Suprapubic skin (tissue), 4 donors: ENCODE measurements at regions not wholly inside any gene's neighbourhood (a gene's known extent, or its start where the extent isn't known, plus 50 kb on each side); places are given as distances from the start of the nearest gene placed in this dataset.
"Not testable (repeated sequence)": the region's sequence is repeated elsewhere in the genome, so short reads cannot be mapped to it uniquely, and the experiment has no call there.

ENCODE experiments used
- DNase-seq, 2 donors: peaks; one replicate each; pipeline ENCODE4 v3.0.0-alpha.2; 2019; ENCODE audit warnings: low spot score in 2 of 2
- H3K27ac ChIP-seq: fragments of 200-600 bp; sonication (generic); one replicate; pipeline ENCODE4 v1.5.1; 2019
- H3K27me3 ChIP-seq: fragments of 200-600 bp; sonication (generic); one replicate; pipeline ENCODE4 v1.5.1; 2019
- H3K36me3 ChIP-seq: fragments of 200-600 bp; sonication (generic); one replicate; pipeline ENCODE4 v1.5.1; 2019
- H3K4me1 ChIP-seq: fragments of 200-600 bp; sonication (generic); one replicate; pipeline ENCODE4 v1.5.1; 2019
- H3K4me3 ChIP-seq: fragments of 200-600 bp; sonication (generic); one replicate; pipeline ENCODE4 v1.5.1; 2019; ENCODE audit warnings: mild to moderate bottlenecking
- H3K9me3 ChIP-seq: fragments of 200-600 bp; sonication (generic); one replicate; pipeline ENCODE4 v1.5.1; 2019
- EP300 ChIP-seq: sonication (generic); formaldehyde crosslinking; IDR thresholded peaks from one replicate; pipeline ENCODE4 v1.6.1; 2017; ENCODE audit warnings: antibody characterized with exemption
- POLR2A ChIP-seq, 2 donors: fragments of 450-650 bp; IDR thresholded peaks; one replicate each; pipeline ENCODE4 v1.6.1; 2017; ENCODE audit warnings: antibody characterized with exemption in 2 of 2, mild to moderate bottlenecking in 2 of 2, moderate library complexity in 2 of 2
- POLR2AphosphoS5 ChIP-seq, 3 donors: sonication (generic); formaldehyde crosslinking; IDR thresholded peaks; one replicate each; pipeline ENCODE4 v1.6.1; 2017; ENCODE audit warnings: antibody characterized with exemption in 3 of 3
- WGBS: methylation state at CpG from one replicate; pipeline ENCODE4 v1.1.5; 2018; 5-methylcytosine and 5-hydroxymethylcytosine counted together
- TF ChIP-seq, protein P1 (sequence below), 2 donors: fragments of 200-600 bp in 1 of 2; fragments of 450-650 bp in 1 of 2; sonication (generic) in 1 of 2; IDR thresholded peaks; one replicate each; pipeline ENCODE4 v1.5.1; 2016 to 2019; ENCODE audit warnings: antibody characterized with exemption in 2 of 2, mild to moderate bottlenecking in 1 of 2, moderate library complexity in 1 of 2

DNA sequence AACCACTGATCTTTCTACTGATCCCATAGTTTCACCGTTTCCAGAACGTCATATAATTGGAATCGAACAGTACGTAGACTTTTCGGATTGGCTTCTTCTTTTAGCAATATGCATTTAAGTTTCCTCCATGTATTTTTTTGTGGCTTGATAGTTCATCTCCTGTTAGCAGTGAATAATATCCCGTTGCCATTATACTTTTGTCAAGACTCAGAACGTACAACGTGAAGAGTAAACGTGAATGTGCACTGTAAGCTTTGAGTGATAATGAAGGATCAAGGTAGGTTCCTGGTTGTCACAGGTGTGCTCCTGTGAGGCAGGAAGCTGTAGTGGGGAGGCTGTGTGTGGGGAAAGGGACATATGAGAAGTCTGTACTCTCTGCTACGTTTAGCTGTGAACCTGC is 1463.7 kb downstream of the FOXD4L5 start:
- 72% methylated on average over 10 of the region's 10 CpGs for WGBS
- not testable (repeated sequence) for H3K9me3 ChIP-seq, H3K27ac ChIP-seq, DNase-seq, H3K36me3 ChIP-seq, H3K4me3 ChIP-seq, H3K4me1 ChIP-seq
- H3K27me3 ChIP-seq: peaks cover 11% of the 10 kb centered on the region

DNA sequence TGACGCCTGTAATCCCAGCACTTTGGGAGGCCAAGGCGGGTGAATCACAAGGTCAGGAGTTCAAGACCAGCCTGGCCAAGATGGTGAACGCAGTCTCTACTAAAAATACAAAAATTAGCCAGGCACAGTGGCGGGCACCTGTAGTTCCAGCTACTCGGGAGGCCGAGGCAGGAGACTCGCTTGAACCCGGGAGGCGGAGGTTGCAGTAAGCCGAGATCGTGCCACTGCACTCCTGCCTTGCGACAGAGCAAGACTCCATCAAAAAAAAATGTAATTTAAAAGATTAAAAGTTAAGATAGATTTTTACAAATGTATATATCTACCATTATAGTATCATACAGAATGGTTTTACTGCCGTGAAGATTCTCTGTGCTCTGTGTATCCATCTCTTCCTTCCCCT is 1464.1 kb downstream of the FOXD4L5 start:
- DNase-seq, H3K4me1 ChIP-seq, H3K9me3 ChIP-seq, H3K27ac ChIP-seq, H3K4me3 ChIP-seq, H3K36me3 ChIP-seq: not testable (repeated sequence)
- 74% methylated on average over 13 of the region's 13 CpGs for WGBS
- peaks cover 11% of the 10 kb centered on the region for H3K27me3 ChIP-seq

DNA sequence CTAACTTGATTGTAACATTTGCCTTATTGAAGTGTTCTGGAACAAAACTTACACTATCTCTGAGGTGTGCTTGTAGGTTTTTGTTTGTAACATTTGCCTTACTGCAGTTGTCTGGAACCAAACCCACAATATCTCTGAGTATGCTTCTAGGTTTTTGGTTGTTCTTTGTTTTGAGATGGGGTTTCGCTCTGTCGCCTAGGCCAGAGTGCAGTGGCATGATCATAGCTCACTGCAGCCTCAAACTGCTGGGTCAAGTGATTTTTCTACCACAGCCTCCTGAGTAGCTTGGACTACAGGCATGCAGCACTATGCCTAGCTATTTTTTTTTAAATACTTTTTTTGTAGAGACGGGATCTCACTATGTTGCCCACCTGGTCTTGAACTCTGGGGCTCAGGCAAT is 1464.6 kb downstream of the FOXD4L5 start:
- DNase-seq, H3K4me1 ChIP-seq, H3K9me3 ChIP-seq, H3K27ac ChIP-seq, H3K4me3 ChIP-seq, H3K36me3 ChIP-seq: not testable (repeated sequence)
- peaks cover 12% of the 10 kb centered on the region for H3K27me3 ChIP-seq
- WGBS: 84% methylated on average over 3 of the region's 3 CpGs

DNA sequence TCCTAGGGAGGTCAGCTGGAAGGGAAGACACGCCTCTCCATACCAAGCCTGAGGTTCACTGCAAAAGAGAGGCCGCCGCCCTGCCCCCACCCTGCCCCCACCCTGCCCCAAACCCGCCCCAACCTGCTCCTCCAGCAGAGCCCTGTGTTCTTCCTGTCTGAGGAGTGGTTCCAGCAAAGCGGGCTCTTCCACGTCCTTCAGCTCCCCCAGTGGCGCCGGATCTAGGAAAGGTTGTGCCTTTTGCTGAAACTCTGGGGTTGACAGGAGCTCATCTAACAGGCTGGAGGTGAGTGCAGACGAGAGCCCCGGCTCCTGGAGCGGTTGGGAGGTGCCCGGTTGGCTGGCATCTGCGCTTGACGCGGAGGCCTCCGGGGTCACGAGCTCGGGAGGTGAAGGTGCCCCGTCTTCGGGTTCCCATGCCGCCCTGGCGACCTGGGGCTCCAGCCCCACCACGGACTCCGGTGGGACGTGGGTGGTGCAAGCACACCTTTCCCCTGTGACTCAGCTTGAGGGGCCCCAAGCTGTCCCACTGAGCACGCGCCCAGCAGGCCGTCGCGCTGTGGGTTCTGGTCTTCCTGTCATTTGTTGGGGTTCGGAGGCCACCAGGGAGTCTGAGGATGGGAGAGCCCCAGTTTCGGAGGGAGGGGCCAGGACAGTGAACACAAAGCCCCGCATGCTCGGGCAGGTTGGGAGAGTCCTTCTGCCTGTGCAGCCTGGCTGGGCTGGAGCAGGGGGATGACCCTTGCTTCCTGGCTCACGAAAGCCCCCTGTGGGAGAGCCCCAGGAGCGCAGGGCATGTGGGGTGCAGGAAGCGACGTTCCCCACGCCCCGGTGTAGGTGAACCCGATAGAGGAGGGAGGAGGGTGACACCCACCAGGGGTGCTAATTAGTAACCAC is 1467.1 kb downstream of the FOXD4L5 start:
- 35% methylated on average over 39 of the region's 41 CpGs for WGBS
- H3K9me3 ChIP-seq: peaks cover 8% of the 10 kb centered on the region

DNA sequence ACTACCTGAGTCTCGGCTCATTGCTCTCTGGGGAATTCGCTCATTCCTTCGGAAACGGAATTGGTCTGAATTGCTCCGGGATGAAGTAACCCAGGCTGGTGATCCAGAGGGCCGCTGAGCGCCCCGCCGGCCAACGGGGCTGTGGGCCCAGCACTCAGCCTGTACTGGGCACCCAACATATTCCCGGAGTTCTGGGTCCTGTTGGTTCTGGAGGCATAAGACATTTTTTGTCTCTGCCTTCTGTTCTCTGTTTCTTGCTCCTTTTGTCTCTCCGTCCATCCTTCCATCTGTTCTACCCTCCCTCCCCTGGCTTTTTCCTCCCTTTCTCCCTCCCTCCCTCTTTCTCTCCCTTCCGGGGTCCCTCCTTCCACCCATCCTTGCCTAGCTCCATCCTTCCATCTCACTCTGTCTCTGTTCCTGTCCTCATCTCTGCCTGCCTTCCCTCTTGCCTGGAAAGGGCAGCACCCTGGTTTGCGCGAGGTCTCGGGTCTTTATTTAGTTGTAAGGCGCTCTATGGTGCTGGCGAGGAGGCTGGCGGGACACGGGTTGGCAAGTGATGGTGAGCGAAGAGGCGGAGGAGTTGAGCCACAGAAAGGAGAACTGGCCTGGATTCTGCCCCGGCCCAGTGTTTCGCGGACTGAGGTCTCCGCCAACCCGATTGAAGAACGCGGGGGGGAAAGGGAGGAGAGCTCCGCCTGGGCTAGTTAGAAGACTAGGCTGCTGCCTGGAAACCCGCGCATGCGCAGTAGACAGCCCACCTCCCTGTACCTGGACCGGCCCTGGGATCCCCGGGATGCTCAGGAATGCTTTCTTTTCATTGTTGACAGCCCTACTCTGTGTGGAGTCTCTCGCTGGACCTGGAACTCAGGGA is 1468.0 kb downstream of the FOXD4L5 start:
- peak; percentile 89 to 94 for DNase-seq
- Histone ChIP-seq H3K9me3 (peaks cover 8% of the 10 kb centered on the region), H3K27ac (no peak overlapping the region), H3K27me3 (peaks cover 29% of the 10 kb centered on the region), H3K4me3 (peak overlapping the region; percentile 37), H3K36me3 (no peaks in the 10 kb centered on the region), H3K4me1 (peaks cover 6% of the 10 kb centered on the region)
- WGBS: 28% methylated on average over 36 of the region's 36 CpGs
- no peak for TF ChIP-seq POLR2AphosphoS5 (IDR thresholded peaks at IDR 0.05)
- TF ChIP-seq, protein P1, sequence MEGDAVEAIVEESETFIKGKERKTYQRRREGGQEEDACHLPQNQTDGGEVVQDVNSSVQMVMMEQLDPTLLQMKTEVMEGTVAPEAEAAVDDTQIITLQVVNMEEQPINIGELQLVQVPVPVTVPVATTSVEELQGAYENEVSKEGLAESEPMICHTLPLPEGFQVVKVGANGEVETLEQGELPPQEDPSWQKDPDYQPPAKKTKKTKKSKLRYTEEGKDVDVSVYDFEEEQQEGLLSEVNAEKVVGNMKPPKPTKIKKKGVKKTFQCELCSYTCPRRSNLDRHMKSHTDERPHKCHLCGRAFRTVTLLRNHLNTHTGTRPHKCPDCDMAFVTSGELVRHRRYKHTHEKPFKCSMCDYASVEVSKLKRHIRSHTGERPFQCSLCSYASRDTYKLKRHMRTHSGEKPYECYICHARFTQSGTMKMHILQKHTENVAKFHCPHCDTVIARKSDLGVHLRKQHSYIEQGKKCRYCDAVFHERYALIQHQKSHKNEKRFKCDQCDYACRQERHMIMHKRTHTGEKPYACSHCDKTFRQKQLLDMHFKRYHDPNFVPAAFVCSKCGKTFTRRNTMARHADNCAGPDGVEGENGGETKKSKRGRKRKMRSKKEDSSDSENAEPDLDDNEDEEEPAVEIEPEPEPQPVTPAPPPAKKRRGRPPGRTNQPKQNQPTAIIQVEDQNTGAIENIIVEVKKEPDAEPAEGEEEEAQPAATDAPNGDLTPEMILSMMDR (IDR thresholded peaks at IDR 0.05): no peak
- TF ChIP-seq EP300: no peak
- TF ChIP-seq POLR2A (IDR thresholded peaks at IDR 0.05): no peak

More for the DNA sequence above, 1467.1 kb downstream of the FOXD4L5 start:
- no peak for TF ChIP-seq EP300
- H3K4me3 ChIP-seq: peak overlapping the region; percentile 37
- peak overlapping the region; percentile 45 for H3K27ac ChIP-seq
- H3K27me3 ChIP-seq: peaks cover 27% of the 10 kb centered on the region
- H3K4me1 ChIP-seq: peaks cover 6% of the 10 kb centered on the region
- DNase-seq: peak; percentile 89 to 94
- no peaks in the 10 kb centered on the region for H3K36me3 ChIP-seq

DNA sequence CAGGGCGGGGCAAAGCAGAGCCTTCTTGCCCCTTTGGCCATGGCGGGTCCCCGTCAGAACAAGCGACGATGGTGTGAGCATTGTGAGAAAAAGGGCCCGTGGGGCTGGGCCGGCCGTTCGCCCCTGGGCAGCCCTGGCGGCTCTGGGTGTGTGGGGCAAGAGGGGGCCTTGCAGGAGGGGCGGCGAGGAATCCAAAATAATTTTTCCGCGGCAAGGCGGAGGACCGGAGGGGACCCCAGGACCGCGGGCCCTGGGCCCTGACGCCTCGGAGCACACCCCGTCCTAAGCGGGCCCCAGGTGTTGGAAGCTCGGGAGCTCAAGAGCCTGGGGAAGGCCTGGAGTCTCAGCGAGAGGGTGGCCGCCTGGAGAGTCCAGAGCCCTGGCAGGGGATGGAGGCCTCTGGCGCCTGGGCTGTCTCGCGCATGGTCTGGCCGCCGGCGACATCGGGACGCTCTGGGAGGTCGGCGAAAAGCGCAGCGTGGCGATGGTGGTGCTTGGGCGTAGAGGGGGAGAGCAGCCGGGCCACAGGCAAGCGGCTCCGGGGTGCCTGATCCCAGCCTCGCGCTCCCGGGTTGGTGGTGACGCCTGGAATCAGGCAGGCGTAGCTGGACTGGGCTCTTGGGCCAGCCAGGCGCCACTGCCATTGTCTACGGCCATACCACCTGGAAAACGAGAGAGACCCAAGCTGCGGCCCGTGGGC is 1469.9 kb downstream of the FOXD4L5 start:
- 63% methylated on average over 11 of the region's 52 CpGs for WGBS
- H3K27ac ChIP-seq, H3K4me3 ChIP-seq, H3K9me3 ChIP-seq, H3K36me3 ChIP-seq, DNase-seq, H3K4me1 ChIP-seq: not testable (repeated sequence)
- peaks cover 29% of the 10 kb centered on the region for H3K27me3 ChIP-seq

DNA sequence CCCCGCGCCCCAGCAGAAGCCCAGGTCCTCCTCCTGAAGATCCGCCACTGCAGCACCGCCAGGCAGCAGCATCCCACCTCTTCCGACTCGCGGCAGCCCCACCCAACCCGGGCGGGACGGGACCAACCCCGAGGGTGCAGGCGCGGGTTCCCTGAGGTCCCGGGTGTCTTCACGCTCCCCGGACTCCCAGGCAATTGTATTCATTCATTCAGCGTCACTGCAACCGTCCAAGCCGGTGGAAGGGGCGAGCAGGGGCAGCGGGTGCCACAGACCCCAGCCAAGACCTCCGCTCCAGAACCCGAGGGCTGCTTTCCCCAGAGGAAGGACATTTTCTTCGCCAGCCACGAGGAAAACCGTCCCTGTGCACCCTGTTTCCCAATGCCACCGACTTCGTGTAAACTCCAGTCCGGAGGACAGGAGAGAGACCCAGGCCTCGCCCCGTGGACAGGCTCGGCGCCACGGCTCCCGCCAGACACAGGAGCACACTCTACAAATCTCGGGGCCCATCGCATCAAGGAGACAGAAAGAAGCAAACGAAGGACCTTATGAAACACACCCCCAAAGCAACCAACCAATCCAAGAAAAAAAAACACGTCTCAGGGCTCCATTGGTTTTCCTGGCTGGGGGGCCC is 1471.5 kb downstream of the FOXD4L5 start:
- not testable (repeated sequence) for H3K27ac ChIP-seq, DNase-seq, H3K36me3 ChIP-seq, H3K4me1 ChIP-seq, H3K9me3 ChIP-seq
- Histone ChIP-seq H3K4me3 (peak overlapping the region; percentile 18), H3K27me3 (peaks cover 29% of the 10 kb centered on the region)
- 69% methylated on average over 19 of the region's 39 CpGs for WGBS

DNA sequence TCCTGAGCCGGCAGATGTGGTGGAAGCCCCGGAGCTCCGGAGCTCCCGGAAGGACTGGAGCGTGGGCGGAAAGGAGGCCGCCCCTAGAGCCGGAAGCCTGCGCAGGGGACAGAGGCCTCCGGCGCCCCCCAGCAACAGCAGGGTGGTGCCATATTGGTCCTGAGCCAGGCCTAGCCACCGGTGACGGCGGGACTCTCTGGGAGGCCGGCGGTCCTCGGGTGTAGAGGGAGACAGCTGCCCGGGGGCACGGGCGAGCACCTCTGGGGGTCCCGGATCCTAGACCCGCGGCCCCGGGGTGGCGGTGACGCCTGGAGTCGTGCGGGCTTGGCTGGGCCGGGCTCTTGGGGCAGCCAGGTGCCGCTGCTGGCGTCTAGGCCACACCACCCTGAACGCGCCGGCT is 1472.2 kb downstream of the FOXD4L5 start:
- not testable (repeated sequence) for H3K4me1 ChIP-seq, H3K9me3 ChIP-seq, H3K27ac ChIP-seq, H3K36me3 ChIP-seq, DNase-seq, H3K4me3 ChIP-seq
- H3K27me3 ChIP-seq: peaks cover 26% of the 10 kb centered on the region
- WGBS: 61% methylated on average over 17 of the region's 34 CpGs

DNA sequence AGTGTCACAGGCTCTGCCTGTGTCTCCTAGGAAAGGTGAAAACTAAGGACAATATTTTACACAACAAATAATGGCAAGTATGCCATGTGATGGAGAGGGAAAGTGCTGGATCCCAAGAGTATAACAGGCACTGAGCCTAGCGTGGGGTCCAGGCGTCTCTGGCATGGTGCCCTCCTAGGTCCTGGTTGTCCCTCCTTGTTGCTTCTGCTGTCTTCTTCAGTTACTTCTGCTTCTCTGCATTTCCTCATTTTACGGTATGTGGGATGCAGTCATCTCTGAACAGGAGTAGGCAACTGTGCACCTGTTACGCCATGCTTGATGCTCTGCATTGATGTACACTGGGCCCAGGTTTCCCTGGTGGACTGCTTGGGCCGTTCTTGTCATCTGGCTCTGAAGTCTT is 1480.8 kb downstream of the FOXD4L5 start:
- H3K4me3 ChIP-seq, H3K4me1 ChIP-seq, H3K27ac ChIP-seq, H3K36me3 ChIP-seq, DNase-seq, H3K9me3 ChIP-seq, H3K27me3 ChIP-seq: not testable (repeated sequence)
- 60% methylated on average over 5 of the region's 5 CpGs for WGBS

DNA sequence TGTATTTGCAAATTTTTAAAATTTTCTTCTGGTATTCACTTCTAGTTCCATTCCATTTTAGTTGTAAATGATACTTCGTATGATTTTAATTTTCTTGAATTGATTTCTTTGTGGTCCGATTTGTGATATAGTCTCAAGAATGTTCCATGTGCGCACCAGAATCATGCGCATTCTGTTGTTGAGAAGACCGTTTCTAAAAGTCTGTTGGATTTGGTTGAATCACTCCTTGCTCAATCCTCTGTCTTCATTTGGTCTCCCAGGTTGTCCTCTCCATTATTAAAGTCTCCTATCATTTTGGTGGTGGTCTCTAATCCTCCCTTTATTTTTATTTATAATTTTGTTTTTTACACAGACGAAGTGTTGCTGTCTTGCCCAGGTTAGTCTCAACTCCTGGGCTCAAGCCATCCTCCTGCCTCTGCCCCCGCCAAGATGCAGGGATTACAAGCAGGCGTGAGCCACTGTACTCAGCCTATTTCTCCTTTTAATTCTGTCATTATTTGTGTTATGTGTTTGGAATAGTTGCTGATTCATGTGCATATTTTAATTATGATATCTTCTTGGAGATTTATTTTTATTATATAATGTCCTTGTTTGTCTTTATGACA is 1490.8 kb downstream of the FOXD4L5 start:
- DNase-seq: not testable (repeated sequence)

DNA sequence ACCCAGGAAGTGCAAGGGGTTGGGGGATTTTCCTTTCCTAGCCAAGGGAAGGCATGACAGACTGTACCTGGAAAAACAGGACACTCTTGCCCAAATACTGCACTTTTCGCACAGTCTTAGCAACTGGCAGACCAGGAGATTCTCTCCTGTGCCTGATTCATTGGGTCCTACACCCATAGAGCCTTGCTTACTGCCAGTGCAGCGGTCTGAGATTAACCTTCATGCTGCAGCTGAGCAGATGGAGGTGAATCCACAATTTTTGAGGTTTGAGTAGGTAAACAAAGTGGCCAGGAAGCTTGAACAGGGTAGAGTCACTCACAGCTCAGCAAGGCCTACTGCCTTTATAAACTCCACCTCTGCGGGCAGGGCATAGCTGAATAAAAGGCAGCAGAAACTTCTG is 1497.6 kb downstream of the FOXD4L5 start:
- H3K27me3 ChIP-seq, H3K27ac ChIP-seq, DNase-seq, H3K4me1 ChIP-seq, H3K36me3 ChIP-seq, H3K4me3 ChIP-seq: not testable (repeated sequence)
- WGBS: 22% methylated on average over 3 of the region's 3 CpGs
- H3K9me3 ChIP-seq: peaks cover 13% of the 10 kb centered on the region

More for the DNA sequence above, 1490.8 kb downstream of the FOXD4L5 start:
- 66% methylated on average over 8 of the region's 8 CpGs for WGBS
- not testable (repeated sequence) for H3K27ac ChIP-seq, H3K4me1 ChIP-seq, H3K9me3 ChIP-seq, H3K27me3 ChIP-seq, H3K36me3 ChIP-seq, H3K4me3 ChIP-seq
